Upper lobe of left lung (tissue), 6 donors: ENCODE measurements at regions not wholly inside any gene's neighbourhood (a gene's known extent, or its start where the extent isn't known, plus 50 kb on each side); places are given as distances from the start of the nearest gene placed in this dataset.

ENCODE experiments used
- ATAC-seq, 2 donors: fragments of 200-7000 bp; cut with Tn5 transposase; one replicate each; pipeline ENCODE4 v1.9.1; 2022; ENCODE audit warnings: mild to moderate bottlenecking in 2 of 2, moderate library complexity in 2 of 2; ENCODE audit not compliant: low FRiP score in 2 of 2
- DNase-seq, 2 donors: peaks; one replicate each; pipeline ENCODE4 v3.0.0-alpha.2; 2019 to 2020
- H3K27ac ChIP-seq, 4 donors: fragments of 200-600 bp; sonication (generic); one replicate each; pipeline ENCODE4 v1.5.1; 2016 to 2019
- H3K27me3 ChIP-seq, 4 donors: fragments of 200-600 bp; sonication (generic); one replicate each; pipeline ENCODE4 v1.5.1; 2017 to 2019
- H3K36me3 ChIP-seq, 4 donors: fragments of 200-600 bp; sonication (generic); one replicate each; pipeline ENCODE4 v1.5.1; 2016 to 2019
- H3K4me1 ChIP-seq, 4 donors: fragments of 200-600 bp; sonication (generic); one replicate each; pipeline ENCODE4 v1.5.1; 2018 to 2019
- H3K4me3 ChIP-seq, 4 donors: fragments of 200-600 bp; sonication (generic); one replicate each; pipeline ENCODE4 v1.5.1; 2017 to 2019; ENCODE audit warnings: mild to moderate bottlenecking in 2 of 4, moderate library complexity in 1 of 4
- H3K9me3 ChIP-seq, 4 donors: fragments of 200-600 bp; sonication (generic); one replicate each; pipeline ENCODE4 v1.5.1; 2018 to 2019
- EP300 ChIP-seq, 4 donors: sonication (generic); formaldehyde crosslinking; IDR thresholded peaks; one replicate each; pipeline ENCODE4 v1.5.1; 2017; ENCODE audit warnings: antibody characterized with exemption in 4 of 4, control low read depth in 2 of 4
- POLR2A ChIP-seq, 4 donors: fragments of 450-650 bp; IDR thresholded peaks; one replicate each; pipeline ENCODE4 v1.5.1; 2016 to 2017; ENCODE audit warnings: antibody characterized with exemption in 4 of 4, mild to moderate bottlenecking in 2 of 4
- POLR2AphosphoS5 ChIP-seq, 2 donors: sonication (generic); formaldehyde crosslinking; IDR thresholded peaks; one replicate each; pipeline ENCODE4 v1.5.1; 2017; ENCODE audit warnings: antibody characterized with exemption in 2 of 2
- WGBS, 2 donors: methylation state at CpG; one replicate each; pipeline ENCODE4 v1.1.5; 2017 to 2018; 5-methylcytosine and 5-hydroxymethylcytosine counted together
- TF ChIP-seq, protein P1 (sequence below), 6 experiments: fragments of 450-650 bp in 4 of 6; fragments of 200-600 bp in 2 of 6; sonication (generic) in 2 of 6; IDR thresholded peaks; one replicate each; pipeline ENCODE4 v1.5.1; 2016 to 2019; ENCODE audit warnings: antibody characterized with exemption in 6 of 6
- donor health status: DM: no; HTN: no; CAD: no; lungs with moderate emphysema.
- donor health status: DM: no; HTN: yes; CAD: no; lungs with severe emphysema.

DNA sequence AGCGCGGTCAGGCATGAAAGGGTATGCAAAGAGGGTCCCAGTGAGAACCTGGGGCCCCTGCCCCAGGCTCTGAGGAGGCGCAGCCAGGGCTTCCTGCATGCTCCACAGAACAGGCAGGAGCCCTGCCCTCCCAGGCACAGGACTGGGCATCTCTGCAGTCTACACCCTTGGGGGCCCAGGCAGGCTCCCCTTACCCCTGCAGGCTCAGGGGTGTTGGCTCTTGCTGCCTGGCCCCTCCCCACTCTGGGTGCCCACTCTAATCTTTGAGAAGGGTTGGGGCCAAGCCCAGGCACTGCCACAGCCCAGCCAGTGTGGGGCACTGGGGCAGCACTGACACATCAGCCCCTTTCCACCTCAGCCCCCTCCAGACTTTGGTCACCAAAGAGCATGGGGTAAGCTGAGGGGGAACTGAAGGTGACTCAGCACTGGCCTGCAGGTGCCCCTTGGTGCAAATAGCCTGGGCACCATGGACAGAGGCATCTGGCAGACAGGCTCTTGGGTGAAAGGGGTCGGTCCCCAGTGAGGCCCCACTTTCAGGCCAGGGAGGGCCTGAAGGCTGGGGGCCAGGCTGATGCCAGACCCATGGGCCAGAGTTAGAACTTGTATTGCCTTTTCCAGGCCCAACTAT, 73.4 kb downstream of the NPAP1 start:
- peak in 1 of 2 donors; percentile 32 for DNase-seq

DNA sequence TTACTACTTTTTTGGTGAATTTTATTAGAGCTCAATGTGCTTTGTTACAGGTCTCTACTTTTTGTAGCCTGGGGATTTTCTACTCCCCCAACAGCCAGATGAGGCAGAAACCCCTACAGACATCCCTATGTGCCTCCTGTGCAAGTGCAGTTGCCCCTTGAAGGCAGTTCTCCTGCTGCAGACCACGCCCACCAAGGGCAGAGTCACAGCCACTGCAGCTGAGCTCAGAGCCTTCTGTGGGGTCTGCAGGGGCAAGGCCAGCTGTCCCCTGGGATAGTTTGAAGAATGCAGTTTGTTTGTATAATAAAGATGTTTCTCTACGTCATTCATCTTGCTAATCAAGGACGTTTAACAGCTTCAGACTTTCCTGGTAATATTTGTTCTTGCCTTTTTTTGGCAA, 76.8 kb downstream of the NPAP1 start:
- Histone ChIP-seq H3K27ac (no peak overlapping the region), H3K9me3 (peaks cover 0 to 4% (median 1%) of the 10 kb centered on the region in 4 donors), H3K4me3 (no peak overlapping the region), H3K27me3 (no peaks in the 10 kb centered on the region), H3K4me1 (no peaks in the 10 kb centered on the region), H3K36me3 (no peaks in the 10 kb centered on the region)
- WGBS, 2 donors, result 37 to 55% methylated on average over 3 of the region's 3 CpGs
- no peak for TF ChIP-seq POLR2AphosphoS5 (IDR thresholded peaks at IDR 0.05)
- TF ChIP-seq POLR2A (IDR thresholded peaks at IDR 0.05), result no peak
- TF ChIP-seq, protein P1, sequence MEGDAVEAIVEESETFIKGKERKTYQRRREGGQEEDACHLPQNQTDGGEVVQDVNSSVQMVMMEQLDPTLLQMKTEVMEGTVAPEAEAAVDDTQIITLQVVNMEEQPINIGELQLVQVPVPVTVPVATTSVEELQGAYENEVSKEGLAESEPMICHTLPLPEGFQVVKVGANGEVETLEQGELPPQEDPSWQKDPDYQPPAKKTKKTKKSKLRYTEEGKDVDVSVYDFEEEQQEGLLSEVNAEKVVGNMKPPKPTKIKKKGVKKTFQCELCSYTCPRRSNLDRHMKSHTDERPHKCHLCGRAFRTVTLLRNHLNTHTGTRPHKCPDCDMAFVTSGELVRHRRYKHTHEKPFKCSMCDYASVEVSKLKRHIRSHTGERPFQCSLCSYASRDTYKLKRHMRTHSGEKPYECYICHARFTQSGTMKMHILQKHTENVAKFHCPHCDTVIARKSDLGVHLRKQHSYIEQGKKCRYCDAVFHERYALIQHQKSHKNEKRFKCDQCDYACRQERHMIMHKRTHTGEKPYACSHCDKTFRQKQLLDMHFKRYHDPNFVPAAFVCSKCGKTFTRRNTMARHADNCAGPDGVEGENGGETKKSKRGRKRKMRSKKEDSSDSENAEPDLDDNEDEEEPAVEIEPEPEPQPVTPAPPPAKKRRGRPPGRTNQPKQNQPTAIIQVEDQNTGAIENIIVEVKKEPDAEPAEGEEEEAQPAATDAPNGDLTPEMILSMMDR (IDR thresholded peaks at IDR 0.05), result no peak
- no peak for TF ChIP-seq EP300 (IDR thresholded peaks at IDR 0.05)
- ATAC-seq (no peak), DNase-seq (peak in 1 of 2 donors; percentile 9)

More for the DNA sequence above, 73.4 kb downstream of the NPAP1 start:
- WGBS, 2 donors, result 80 to 89% methylated on average over 1 to 4 of the region's 4 CpGs
- no peak overlapping the region for H3K27ac ChIP-seq
- ATAC-seq, result peak in 1 of 2 donors; percentile 73
- H3K4me1 ChIP-seq, result no peaks in the 10 kb centered on the region
- peaks cover 0 to 4% (median 1%) of the 10 kb centered on the region in 4 donors for H3K9me3 ChIP-seq
- H3K4me3 ChIP-seq, result no peak overlapping the region
- TF ChIP-seq EP300 (IDR thresholded peaks at IDR 0.05) (no peak), POLR2AphosphoS5 (IDR thresholded peaks at IDR 0.05) (no peak), POLR2A (IDR thresholded peaks at IDR 0.05) (no peak)
- TF ChIP-seq, protein P1 (IDR thresholded peaks at IDR 0.05), result no peak
- no peaks in the 10 kb centered on the region for H3K27me3 ChIP-seq
- no peaks in the 10 kb centered on the region for H3K36me3 ChIP-seq

DNA sequence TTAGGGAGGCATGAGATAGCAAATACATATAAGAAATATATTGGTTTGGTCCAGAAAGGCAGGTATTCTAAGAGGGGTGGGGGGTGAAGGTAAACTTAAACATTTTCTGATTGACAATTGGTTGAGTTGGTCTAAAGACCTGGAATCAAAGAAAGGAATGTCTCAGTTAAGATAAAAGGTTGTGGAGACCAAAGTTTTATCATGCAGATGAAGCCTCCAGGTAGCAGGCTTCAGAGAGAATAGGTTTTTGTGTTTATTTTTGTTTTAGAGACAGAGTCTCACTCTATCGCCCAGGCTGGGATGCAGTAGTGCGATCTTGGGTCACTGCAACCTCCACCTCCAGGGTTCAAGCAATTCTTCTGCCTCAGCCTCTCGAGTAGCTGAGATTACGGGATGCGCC, 80.5 kb downstream of the NPAP1 start:
- no peaks in the 10 kb centered on the region for H3K9me3 ChIP-seq
- no peaks in the 10 kb centered on the region for H3K36me3 ChIP-seq
- no peak overlapping the region for H3K4me3 ChIP-seq
- no peaks in the 10 kb centered on the region for H3K27me3 ChIP-seq
- DNase-seq, result no peak
- H3K4me1 ChIP-seq, result no peaks in the 10 kb centered on the region
- H3K27ac ChIP-seq, result no peak overlapping the region
- TF ChIP-seq POLR2A (IDR thresholded peaks at IDR 0.05) (no peak), POLR2AphosphoS5 (IDR thresholded peaks at IDR 0.05) (no peak), EP300 (IDR thresholded peaks at IDR 0.05) (no peak)
- TF ChIP-seq, protein P1 (IDR thresholded peaks at IDR 0.05), result no peak
- no peak for ATAC-seq
- WGBS, 2 donors, result 86 to 91% methylated on average over 5 of the region's 5 CpGs

DNA sequence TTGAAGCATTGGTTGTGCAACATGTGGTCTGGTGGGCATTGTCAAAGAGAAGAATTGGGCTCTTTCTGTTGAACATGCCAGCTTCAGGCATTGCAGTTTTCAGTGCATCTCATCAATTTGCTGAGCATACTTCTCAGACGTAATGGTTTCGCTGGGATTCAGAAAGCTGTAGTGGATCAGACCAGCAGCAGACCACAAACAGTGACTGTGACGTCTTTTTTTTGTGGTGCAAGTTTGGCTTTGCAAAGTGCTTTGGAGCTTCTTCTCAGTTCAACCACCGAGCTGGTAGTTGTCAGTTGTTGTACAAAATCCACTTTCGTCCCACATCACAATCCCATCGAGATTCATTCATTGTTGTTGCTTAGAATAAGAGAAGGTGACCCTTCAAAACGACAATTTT, 84.5 kb downstream of the NPAP1 start:
- ATAC-seq (no peak), DNase-seq (no peak)
- 74 to 76% methylated on average over 7 of the region's 7 CpGs for WGBS, 2 donors
- Histone ChIP-seq H3K36me3 (no peaks in the 10 kb centered on the region), H3K4me1 (no peaks in the 10 kb centered on the region), H3K9me3 (no peaks in the 10 kb centered on the region), H3K27me3 (no peaks in the 10 kb centered on the region), H3K27ac (no peak overlapping the region), H3K4me3 (no peak overlapping the region)
- TF ChIP-seq EP300 (IDR thresholded peaks at IDR 0.05), result no peak
- no peak for TF ChIP-seq POLR2A (IDR thresholded peaks at IDR 0.05)
- TF ChIP-seq, protein P1 (IDR thresholded peaks at IDR 0.05), result no peak

GRCh38 chr15:24761704-24762302, 86.2 kb downstream of the NPAP1 start:
- TF ChIP-seq, protein P1 (IDR thresholded peaks at IDR 0.05), result peak in 4 of 6 experiments; percentile 11 to 20 (median 13)
- no peak for TF ChIP-seq EP300 (IDR thresholded peaks at IDR 0.05)
- no peak overlapping the region for H3K4me3 ChIP-seq

More at GRCh38 chr15:24761704-24762302, 86.2 kb downstream of the NPAP1 start:
- no peak overlapping the region for H3K27ac ChIP-seq
- no peaks in the 10 kb centered on the region for H3K9me3 ChIP-seq
- no peak for DNase-seq
- no peaks in the 10 kb centered on the region for H3K4me1 ChIP-seq
- WGBS, 2 donors, result 64 to 79% methylated on average over 5 of the region's 5 CpGs
- ATAC-seq, result no peak
- no peaks in the 10 kb centered on the region for H3K27me3 ChIP-seq
- no peaks in the 10 kb centered on the region for H3K36me3 ChIP-seq
